Activated T-helper 17 cell treated with anti-CD3 and anti-CD28 coated beads, Interleukin-2, amount 50 U/mL, for 72 hours (primary cell): ENCODE measurements at regions not wholly inside any gene's neighbourhood (a gene's known extent, or its start where the extent isn't known, plus 50 kb on each side); places are given as distances from the start of the nearest gene placed in this dataset.

Experiments used
- ATAC-seq: fragments of 150-1000 bp; cut with Tn5 transposase; replicated peaks from 2 replicates; pipeline ENCODE4 v1.10.0; 2021; ENCODE audit warnings: mild to moderate bottlenecking, moderate library complexity
- H3K27ac Mint-ChIP-seq: one replicate; pipeline ENCODE4 v1.8.0; 2022; ENCODE audit warnings: mixed read lengths
- H3K27me3 Mint-ChIP-seq: one replicate; pipeline ENCODE4 v1.8.0; 2022; ENCODE audit warnings: mixed read lengths
- H3K36me3 Mint-ChIP-seq: one replicate; pipeline ENCODE4 v1.8.0; 2022; ENCODE audit warnings: low read depth, mild to moderate bottlenecking, mixed read lengths
- H3K4me1 Mint-ChIP-seq: one replicate; pipeline ENCODE4 v1.8.0; 2022; ENCODE audit warnings: mixed read lengths
- H3K4me3 Mint-ChIP-seq: one replicate; pipeline ENCODE4 v1.8.0; 2022; ENCODE audit warnings: mild to moderate bottlenecking, mixed read lengths
- H3K9me3 Mint-ChIP-seq: one replicate; pipeline ENCODE4 v1.8.0; 2022; ENCODE audit warnings: mixed read lengths

DNA sequence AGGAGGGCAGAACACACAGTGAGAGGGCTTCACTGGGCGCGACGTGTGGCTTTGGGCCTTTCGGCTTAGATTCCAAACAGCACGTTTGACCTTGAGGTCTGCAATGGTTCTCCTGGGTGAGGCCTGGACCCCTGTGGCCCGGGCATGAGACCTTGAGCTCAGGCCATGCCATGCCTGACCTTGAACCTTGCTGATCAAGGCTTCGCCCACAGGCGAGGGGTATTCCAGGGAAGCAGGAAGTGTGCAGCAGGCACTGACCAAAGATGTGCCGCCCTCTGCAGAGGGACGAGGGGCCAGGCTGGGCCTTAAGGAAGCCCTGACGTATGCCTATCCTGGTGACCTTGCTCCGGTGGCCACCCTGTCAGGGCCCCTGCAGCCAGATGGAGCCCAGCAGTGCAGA, 178.3 kb upstream of the HDAC4 start:
- H3K27me3 Mint-ChIP-seq: no peaks in the 10 kb centered on the region
- no peak overlapping the region for H3K4me3 Mint-ChIP-seq
- peaks cover 5% of the 10 kb centered on the region for H3K4me1 Mint-ChIP-seq
- no peaks in the 10 kb centered on the region for H3K36me3 Mint-ChIP-seq
- no peak overlapping the region for H3K27ac Mint-ChIP-seq
- ATAC-seq: no peak
- H3K9me3 Mint-ChIP-seq: no peaks in the 10 kb centered on the region

DNA sequence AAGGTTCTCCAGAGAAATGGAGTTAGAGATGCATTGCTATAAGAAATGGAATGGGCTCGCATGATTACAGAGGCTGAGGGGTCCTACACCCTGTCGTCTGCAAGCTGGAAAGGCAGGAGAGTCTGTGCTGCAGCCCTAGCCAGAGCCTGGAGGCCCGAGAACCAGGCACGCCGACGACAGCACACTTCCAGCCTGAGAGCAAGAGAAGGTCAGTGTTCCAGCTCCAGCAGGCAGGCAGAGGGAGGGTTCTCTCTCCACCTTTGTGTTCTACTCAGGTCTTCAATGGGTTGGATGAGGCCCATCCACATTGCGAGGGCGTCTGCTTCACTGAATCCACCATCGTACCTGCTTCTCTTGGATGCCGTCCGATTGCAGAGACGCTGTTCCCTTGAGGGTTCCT, 177.6 kb upstream of the HDAC4 start:
- Mint-ChIP-seq H3K27ac (no peak overlapping the region), H3K36me3 (no peaks in the 10 kb centered on the region), H3K4me1 (peaks cover 5% of the 10 kb centered on the region), H3K9me3 (no peaks in the 10 kb centered on the region), H3K4me3 (no peak overlapping the region), H3K27me3 (no peaks in the 10 kb centered on the region)
- no peak for ATAC-seq

DNA sequence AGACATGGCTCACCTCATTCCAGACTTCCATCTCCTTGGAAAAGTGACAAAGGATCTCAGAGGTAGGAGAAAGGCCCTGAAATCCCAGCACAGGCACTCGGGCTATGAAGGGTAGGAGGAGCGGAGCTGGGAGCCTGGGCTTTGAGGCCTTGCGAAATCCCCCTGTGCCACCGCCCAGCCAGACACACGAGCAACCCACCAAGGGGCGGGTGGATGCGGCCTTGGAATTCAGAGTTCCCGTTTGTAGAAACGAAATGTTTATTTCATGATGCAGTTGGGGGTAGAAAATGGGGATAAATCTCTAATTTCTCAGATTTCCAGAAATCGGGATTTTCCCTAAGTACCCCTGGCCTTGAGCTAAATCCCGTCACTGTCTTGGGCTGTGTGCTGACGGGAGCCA, 177.1 kb upstream of the HDAC4 start:
- no peaks in the 10 kb centered on the region for H3K36me3 Mint-ChIP-seq
- peaks cover 5% of the 10 kb centered on the region for H3K4me1 Mint-ChIP-seq
- H3K9me3 Mint-ChIP-seq: no peaks in the 10 kb centered on the region
- H3K27ac Mint-ChIP-seq: no peak overlapping the region
- no peak for ATAC-seq
- no peaks in the 10 kb centered on the region for H3K27me3 Mint-ChIP-seq
- H3K4me3 Mint-ChIP-seq: no peak overlapping the region

DNA sequence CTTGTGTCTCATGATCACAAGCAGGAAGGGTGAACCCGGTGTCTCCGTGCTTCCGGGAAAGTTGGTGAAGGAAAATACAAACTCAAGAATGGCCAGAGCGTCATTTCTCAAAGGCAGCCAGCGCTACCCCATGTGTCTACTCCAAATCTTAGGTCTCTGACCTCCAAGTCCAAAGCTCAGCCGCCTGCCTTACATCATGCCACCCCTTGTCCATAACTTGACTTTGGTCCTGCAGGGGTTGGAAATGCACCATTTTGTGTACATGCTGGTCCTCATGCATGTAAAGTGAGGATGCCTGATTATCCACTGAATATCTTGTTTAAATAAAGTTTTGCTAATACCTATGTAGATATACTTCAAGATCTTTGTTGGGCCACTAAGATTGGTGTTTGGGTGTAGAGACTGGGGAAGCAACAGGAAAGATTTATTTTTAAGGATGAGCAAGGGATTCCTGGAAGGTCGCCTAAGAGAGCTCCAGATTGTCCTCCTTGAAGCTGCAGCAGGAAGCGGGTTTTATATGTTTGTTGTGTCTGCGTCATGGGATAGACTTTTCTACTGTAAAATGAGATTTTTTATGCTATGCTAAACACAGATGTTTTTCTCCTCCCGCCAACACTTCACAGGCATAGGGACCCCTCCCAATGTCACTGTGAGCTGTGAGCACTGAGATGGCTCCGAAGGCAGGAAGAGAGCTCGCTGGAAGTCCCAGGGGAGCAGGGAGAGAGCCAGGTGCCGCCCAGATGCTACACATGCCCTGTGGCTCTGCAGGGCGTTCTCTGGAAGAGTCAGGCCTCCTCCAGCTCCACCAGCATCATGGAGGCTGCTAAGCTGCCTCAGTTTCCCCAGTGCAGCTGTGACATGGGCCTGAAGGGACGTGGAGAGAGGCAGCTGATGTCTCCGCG, 176.2 kb upstream of the HDAC4 start:
- Mint-ChIP-seq H3K9me3 (no peaks in the 10 kb centered on the region), H3K27me3 (peaks cover 4% of the 10 kb centered on the region), H3K36me3 (no peaks in the 10 kb centered on the region)

DNA sequence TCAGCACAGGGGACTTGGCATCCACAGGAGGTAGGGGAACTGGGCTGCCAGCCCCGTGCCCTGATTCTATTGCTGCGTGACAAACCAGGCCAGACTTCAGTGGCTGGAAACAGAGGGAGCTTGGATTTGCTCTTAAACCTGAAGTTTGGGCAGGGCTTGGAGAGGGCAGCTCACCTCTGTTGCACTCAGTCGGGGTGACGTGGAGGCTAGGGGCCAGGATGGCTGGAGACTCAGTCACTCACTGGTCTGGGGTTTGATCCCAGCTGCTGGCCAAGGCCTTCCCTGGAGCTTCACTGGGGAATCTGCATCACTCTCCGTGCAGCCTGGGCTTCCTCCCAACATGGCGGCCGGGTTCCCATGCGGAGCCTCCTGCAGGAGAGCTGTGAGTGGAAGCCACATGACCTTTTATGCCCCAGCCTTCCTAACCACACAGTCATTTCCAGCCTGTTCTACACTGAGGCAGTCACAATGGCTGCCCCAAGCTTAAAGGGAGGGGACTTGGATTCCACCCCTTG, 175.2 kb upstream of the HDAC4 start:
- no peak overlapping the region for H3K4me3 Mint-ChIP-seq
- no peak for ATAC-seq
- no peaks in the 10 kb centered on the region for H3K9me3 Mint-ChIP-seq
- peaks cover 3% of the 10 kb centered on the region for H3K4me1 Mint-ChIP-seq
- H3K27me3 Mint-ChIP-seq: peaks cover 4% of the 10 kb centered on the region
- no peaks in the 10 kb centered on the region for H3K36me3 Mint-ChIP-seq
- H3K27ac Mint-ChIP-seq: no peak overlapping the region

More for the DNA sequence above, 176.2 kb upstream of the HDAC4 start:
- Mint-ChIP-seq H3K4me3 (no peak overlapping the region), H3K4me1 (peaks cover 5% of the 10 kb centered on the region), H3K27ac (no peak overlapping the region)
- no peak for ATAC-seq

DNA sequence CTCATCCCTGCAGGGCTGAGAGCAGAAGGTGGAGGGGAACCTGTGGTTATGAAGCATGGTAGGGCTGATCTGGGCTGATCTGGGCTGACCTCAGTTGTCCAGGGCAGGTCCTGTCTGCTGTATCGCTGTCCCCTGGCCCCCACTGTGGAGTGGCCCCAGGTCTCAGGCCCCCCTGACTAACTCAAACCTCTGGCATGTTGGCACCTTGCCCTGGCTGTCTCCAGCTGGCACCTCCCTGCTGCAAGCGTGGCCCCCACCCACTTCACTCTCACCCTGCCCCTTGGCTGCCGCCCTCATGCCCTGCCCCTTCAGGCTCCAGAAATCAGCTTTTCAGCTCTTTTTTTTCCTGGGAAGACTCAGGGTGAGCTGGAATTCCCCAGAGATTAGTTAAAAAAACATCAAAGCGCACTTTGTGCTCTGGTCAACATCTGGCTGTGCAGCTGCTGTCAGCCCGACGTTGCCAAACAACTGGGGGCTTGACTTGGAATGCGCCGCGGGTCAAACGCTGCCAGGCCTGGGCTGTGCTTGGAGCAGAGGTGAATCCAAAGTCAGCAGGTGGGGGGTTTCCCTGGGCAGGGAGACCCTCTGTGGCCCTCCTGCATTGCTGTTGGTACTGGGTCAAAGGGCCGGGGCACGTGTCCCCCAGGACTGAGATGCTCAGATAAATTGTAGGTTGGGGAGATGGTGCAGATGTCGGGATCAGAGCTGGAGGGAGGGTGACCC, 173.8 kb upstream of the HDAC4 start:
- no peaks in the 10 kb centered on the region for H3K9me3 Mint-ChIP-seq
- H3K27ac Mint-ChIP-seq: no peak overlapping the region
- H3K27me3 Mint-ChIP-seq: peaks cover 4% of the 10 kb centered on the region
- no peaks in the 10 kb centered on the region for H3K36me3 Mint-ChIP-seq
- no peak for ATAC-seq
- H3K4me1 Mint-ChIP-seq: no peaks in the 10 kb centered on the region
- no peak overlapping the region for H3K4me3 Mint-ChIP-seq

DNA sequence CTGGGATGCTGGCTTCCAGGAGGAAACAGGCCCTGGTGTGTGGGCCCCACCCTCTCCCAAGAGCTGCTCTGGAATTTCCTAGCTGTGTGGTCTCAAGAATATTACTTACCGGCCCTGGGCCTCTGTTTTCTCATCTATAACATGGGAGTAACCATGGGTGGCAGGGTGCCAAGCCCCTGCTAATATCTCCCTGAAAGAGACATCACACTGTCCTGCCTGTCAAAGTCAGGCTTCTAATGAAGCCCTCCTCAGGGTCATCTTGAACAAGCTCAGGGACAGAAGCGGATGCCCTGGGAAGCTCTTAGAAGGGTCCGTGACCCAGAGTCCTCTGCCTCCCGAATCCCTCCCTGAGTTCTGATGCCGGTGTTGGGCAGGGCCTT, 173.2 kb upstream of the HDAC4 start:
- H3K27me3 Mint-ChIP-seq: peaks cover 4% of the 10 kb centered on the region
- H3K9me3 Mint-ChIP-seq: no peaks in the 10 kb centered on the region
- H3K4me3 Mint-ChIP-seq: no peak overlapping the region
- no peaks in the 10 kb centered on the region for H3K36me3 Mint-ChIP-seq
- no peak for ATAC-seq
- H3K27ac Mint-ChIP-seq: no peak overlapping the region
- no peaks in the 10 kb centered on the region for H3K4me1 Mint-ChIP-seq

DNA sequence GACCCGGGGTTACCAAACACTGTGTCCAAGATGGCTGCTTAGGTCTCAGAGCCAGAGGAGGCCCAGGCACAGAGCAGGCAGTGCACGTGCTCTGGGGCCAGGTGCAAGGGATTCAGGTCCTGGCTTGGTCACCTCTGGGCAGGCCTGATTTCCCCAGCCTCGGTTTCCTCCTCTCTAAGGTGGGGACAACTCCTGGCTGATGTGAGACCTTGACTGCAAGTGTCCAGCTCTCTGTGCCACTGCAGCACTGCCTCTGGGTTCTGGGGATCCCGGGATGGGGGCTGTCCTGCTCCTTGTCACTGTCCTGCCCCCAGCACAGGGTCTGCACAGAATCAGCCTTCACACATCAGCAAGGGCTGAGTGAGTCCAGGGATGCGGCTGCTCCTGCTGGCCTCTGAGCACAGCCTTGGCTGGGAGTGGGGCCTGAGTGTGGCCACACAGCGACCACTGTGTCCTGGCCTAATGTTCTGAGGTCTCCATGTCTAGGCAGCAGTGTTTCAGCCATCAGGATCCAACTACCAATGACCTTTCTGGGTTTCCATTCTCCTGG, 170.2 kb upstream of the HDAC4 start:
- Mint-ChIP-seq H3K36me3 (no peaks in the 10 kb centered on the region), H3K27me3 (peaks cover 4% of the 10 kb centered on the region), H3K4me3 (no peak overlapping the region), H3K27ac (no peak overlapping the region), H3K9me3 (no peaks in the 10 kb centered on the region), H3K4me1 (no peaks in the 10 kb centered on the region)
- ATAC-seq: no peak

DNA sequence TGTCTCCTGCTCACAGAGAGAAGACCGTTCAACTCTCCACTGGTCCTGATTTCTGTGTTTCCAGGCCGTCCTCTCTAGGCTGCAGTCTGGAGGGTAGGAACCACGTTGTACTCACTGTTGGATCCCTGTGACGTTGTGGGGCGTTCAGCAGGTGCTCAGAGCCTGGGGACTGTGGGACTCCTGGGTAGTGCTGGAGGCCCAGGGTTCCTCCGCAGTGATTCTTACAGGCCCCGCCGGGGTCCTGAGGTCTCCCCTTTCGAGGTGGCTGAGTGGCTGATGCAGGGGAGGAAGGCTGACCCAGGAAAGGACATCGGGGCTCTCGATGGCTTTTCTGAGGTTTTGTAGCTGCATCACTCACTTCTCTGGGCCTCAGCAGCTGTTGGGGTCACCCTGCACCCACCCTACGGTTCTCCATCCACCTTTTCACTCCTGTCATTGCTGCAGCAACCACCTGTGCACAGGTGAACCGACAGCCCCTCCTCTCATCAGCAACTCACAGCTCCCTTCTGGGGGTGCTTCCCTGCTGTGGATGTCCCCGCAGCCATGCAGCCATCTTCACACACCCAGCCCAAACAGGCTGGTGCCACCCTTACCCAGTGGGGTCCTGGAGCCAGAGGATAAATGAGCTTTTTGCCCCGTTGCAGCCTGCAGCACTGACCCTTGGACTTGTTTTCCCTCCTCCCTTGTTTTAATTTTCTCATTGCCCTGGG, 169.6 kb upstream of the HDAC4 start:
- H3K36me3 Mint-ChIP-seq: no peaks in the 10 kb centered on the region
- H3K9me3 Mint-ChIP-seq: no peaks in the 10 kb centered on the region
- H3K27me3 Mint-ChIP-seq: peaks cover 4% of the 10 kb centered on the region
- H3K27ac Mint-ChIP-seq: no peak overlapping the region
- no peak for ATAC-seq
- H3K4me3 Mint-ChIP-seq: no peak overlapping the region
- H3K4me1 Mint-ChIP-seq: no peaks in the 10 kb centered on the region

DNA sequence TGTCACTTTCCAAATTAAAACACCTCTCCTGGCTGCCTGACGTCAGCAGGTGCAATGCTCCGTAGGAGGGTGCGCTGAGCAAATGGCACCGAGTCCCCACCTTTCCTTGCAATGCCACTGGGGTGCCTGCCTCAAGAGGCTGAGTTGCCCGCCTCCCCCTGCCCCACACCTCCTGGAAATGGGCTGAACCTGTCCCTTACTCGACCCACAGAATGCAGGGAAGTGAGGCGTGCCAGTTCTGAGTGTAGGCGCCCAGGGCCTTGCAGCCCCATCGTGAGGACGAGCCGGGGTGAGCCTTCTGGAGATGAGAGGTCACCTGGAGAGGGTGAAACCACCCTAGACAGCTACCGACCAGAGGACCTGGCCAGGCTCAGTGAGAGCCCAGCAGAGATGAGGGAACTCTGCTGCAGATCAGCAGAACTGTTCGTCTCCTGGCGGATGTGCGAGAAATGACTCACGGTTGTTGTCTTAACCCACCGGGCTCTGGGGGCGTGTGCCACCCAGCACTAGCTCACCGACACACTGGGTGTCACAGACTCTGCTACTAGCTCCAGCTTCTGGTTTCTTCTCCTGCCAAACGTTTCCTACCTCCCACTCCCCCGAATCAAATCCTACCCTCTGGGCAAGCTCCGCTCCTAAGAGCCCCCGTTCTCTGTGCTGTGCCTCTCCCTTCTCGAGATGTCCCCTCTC, 168.7 kb upstream of the HDAC4 start:
- peaks cover 4% of the 10 kb centered on the region for H3K27me3 Mint-ChIP-seq
- no peak overlapping the region for H3K4me3 Mint-ChIP-seq
- H3K4me1 Mint-ChIP-seq: no peaks in the 10 kb centered on the region
- no peaks in the 10 kb centered on the region for H3K36me3 Mint-ChIP-seq
- H3K9me3 Mint-ChIP-seq: no peaks in the 10 kb centered on the region
- peak; percentile 89 for ATAC-seq
- no peak overlapping the region for H3K27ac Mint-ChIP-seq

DNA sequence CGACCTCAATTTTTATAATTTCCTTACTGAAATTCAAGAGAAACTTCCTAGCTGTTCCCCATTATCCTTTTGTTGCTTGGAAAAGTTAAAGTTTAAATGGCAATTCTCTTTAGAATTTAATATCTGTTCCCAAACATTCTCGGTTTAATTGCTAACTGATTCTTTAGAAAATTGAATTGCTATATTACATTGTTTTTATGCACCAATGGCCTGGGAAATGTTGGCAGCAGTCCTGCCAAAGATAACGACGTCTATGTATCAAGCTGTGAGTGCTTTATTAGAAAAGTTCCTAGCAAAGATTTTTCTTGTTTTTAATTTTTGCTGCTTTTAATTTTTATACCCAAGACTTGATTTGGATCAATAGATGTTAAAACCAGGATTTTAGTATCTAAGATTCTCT, 167.8 kb upstream of the HDAC4 start:
- ATAC-seq: no peak
- Mint-ChIP-seq H3K27me3 (peaks cover 4% of the 10 kb centered on the region), H3K4me1 (no peaks in the 10 kb centered on the region), H3K9me3 (no peaks in the 10 kb centered on the region), H3K27ac (no peak overlapping the region), H3K4me3 (no peak overlapping the region), H3K36me3 (no peaks in the 10 kb centered on the region)

DNA sequence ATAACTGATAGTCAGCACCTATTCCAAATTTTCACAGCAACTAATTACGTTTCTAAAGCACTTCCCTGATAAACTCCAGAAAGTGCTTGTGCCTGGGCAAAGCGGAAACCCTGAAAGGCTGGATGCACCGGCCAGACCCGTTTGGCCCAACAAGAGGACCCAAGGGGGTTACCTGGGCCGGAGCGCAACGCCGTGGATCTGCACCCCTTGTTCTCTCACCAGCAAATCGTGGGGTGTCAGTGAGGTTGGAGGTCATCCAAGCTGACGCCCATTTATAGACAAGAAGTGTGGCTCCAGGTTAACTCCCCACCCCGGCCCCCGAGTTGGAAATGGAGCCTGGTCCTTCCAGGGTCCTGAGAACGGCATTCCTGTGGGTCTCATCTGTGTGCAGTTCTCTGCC, 167.0 kb upstream of the HDAC4 start:
- Mint-ChIP-seq H3K9me3 (no peaks in the 10 kb centered on the region), H3K4me1 (no peaks in the 10 kb centered on the region), H3K27me3 (peaks cover 4% of the 10 kb centered on the region), H3K36me3 (no peaks in the 10 kb centered on the region), H3K4me3 (no peak overlapping the region), H3K27ac (no peak overlapping the region)
- no peak for ATAC-seq

DNA sequence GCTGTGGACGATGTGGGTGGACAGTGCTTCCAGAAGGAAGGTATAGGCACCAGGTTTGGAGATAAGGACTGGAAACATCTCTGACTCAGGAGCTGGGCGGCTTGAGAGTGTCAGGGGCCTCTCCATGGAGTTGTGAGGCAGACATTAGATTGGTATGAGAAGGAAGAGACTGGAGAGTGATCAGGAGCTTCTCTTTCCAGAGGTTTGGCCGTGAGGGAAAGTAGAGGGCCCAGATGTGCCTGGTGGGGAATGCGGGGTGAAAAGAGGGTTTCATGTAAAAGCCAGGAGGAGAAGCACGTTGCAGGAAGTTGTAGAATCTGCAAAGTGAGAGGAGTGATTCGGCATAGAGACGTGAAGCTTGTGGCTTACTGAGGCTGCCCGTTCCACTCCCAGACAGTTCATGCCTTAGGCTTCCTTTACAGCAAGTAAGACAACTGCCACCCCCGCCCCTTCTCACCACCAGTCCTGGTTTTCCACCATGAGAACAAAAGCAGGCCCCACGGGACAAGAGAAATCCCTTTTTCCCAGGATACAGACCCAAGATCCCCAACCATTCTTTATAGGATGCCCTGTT, 166.3 kb upstream of the HDAC4 start:
- ATAC-seq: no peak
- Mint-ChIP-seq H3K4me3 (no peak overlapping the region), H3K4me1 (no peaks in the 10 kb centered on the region), H3K36me3 (no peaks in the 10 kb centered on the region), H3K27ac (no peak overlapping the region), H3K27me3 (no peaks in the 10 kb centered on the region), H3K9me3 (no peaks in the 10 kb centered on the region)
